ENCODE measurements at regions not wholly inside any gene's neighbourhood (a gene's known extent, or its start where the extent isn't known, plus 50 kb on each side); places are given as distances from the start of the nearest gene placed in this dataset.

DNA sequence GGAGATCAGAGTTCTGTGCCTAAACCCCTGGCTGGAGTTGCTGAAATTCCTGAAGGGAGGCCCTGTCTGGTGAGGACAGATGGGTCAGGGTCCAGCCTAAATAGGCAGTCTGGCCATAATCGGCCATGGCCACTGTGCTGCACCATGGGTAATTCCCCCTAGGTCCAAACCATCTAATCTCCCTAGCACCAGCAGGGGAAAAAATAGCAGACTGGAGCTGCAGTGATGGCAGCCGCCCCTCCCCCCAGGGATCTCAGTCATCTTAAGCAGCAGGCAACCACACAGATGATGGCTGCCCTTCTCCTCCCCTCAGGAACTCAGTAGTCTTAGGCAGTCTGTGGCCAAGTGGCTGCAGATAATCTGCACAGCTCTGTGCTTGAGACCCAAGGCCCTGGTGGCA is 68.4 kb upstream of the CD96 start:
- intact Hi-C loops (cut with DNase I): no loop called here
- no peaks in the 10 kb centered on the region for H3K27me3 ChIP-seq (ENCODE audit: control insufficient read depth, insufficient read depth, low read length)
- H3K36me3 ChIP-seq (ENCODE audit: control insufficient read depth in 2 of 3, insufficient read depth in 3 of 3, low read length in 3 of 3): no peaks in the 10 kb centered on the region
- no peak overlapping the region for H3K27ac ChIP-seq (ENCODE audit: low read depth in 2 of 2, low read length in 2 of 2)
- no peak for FAIRE-seq
- TF ChIP-seq, protein P1, sequence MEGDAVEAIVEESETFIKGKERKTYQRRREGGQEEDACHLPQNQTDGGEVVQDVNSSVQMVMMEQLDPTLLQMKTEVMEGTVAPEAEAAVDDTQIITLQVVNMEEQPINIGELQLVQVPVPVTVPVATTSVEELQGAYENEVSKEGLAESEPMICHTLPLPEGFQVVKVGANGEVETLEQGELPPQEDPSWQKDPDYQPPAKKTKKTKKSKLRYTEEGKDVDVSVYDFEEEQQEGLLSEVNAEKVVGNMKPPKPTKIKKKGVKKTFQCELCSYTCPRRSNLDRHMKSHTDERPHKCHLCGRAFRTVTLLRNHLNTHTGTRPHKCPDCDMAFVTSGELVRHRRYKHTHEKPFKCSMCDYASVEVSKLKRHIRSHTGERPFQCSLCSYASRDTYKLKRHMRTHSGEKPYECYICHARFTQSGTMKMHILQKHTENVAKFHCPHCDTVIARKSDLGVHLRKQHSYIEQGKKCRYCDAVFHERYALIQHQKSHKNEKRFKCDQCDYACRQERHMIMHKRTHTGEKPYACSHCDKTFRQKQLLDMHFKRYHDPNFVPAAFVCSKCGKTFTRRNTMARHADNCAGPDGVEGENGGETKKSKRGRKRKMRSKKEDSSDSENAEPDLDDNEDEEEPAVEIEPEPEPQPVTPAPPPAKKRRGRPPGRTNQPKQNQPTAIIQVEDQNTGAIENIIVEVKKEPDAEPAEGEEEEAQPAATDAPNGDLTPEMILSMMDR (IDR thresholded peaks at IDR 0.05; ENCODE audit: borderline replicate concordance, extremely low read depth, insufficient read depth): no peak
- no peaks in the 10 kb centered on the region for H3K9me3 ChIP-seq (ENCODE audit: control insufficient read depth in 2 of 3, insufficient read depth in 1 of 3, low read length in 3 of 3)
- DNase-seq: peak in 1 of 5 donors; percentile 22
- no peak overlapping the region for H3K9ac ChIP-seq (ENCODE audit: low read length in 3 of 3)
- H3K4me3 ChIP-seq (ENCODE audit: low read length in 3 of 3): no peak overlapping the region
- H3K4me1 ChIP-seq (ENCODE audit: control insufficient read depth in 2 of 3, insufficient read depth in 2 of 3, low read depth in 1 of 3, low read length in 3 of 3): no peaks in the 10 kb centered on the region

DNA sequence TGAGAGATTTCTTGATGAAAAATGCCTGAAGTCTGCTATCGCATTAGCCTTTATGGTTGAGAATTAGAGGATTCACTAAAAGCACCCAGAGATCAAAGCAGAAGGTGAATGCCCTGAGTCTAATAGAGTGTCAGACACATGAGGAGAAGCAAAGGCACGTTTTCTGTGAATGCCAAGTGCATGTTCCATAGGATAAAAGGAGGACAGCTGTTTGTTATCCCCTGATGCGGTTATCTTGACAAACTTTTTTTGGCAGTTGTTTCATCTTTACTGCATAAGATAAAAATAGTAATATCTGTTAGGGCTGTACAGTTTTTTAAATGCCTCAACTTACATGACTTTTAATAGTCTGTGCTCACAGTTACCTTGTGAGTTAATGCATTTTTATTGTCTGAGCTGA is 65.3 kb upstream of the CD96 start:
- Histone ChIP-seq H3K9ac (ENCODE audit: low read length in 3 of 3) (no peak overlapping the region), H3K4me3 (ENCODE audit: low read length in 3 of 3) (no peak overlapping the region), H3K9me3 (ENCODE audit: control insufficient read depth in 2 of 3, insufficient read depth in 1 of 3, low read length in 3 of 3) (no peaks in the 10 kb centered on the region), H3K27ac (ENCODE audit: low read depth in 2 of 2, low read length in 2 of 2) (no peak overlapping the region), H3K36me3 (ENCODE audit: control insufficient read depth in 2 of 3, insufficient read depth in 3 of 3, low read length in 3 of 3) (no peaks in the 10 kb centered on the region), H3K4me1 (ENCODE audit: control insufficient read depth in 2 of 3, insufficient read depth in 2 of 3, low read depth in 1 of 3, low read length in 3 of 3) (no peaks in the 10 kb centered on the region), H3K27me3 (ENCODE audit: control insufficient read depth, insufficient read depth, low read length) (no peaks in the 10 kb centered on the region)
- FAIRE-seq (no peak), DNase-seq (no peak)
- intact Hi-C loops (cut with DNase I): no loop called here
- TF ChIP-seq, protein P1 (IDR thresholded peaks at IDR 0.05; ENCODE audit: borderline replicate concordance, extremely low read depth, insufficient read depth): no peak

DNA sequence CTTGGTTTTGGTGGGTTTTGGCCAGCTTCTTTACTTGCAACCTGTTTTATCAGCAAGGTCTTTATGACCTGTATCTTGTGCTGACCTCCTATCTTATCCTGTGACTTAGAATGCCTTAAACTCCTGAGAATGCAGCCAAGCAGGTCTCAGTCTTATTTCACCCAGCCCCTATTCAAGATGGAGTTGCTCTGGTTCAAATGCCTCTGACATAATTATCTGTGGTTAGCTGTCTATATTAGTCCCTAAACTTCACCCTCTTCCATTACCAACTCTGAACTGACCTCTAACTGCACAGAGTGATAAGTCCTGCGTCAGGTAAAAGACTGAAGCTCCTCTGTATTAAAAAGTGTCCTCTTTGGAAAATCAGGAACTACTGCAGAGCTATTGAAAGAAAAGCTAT is 61.9 kb upstream of the CD96 start:
- no peaks in the 10 kb centered on the region for H3K9me3 ChIP-seq (ENCODE audit: control insufficient read depth in 2 of 3, insufficient read depth in 1 of 3, low read length in 3 of 3)
- FAIRE-seq: no peak
- TF ChIP-seq, protein P1 (IDR thresholded peaks at IDR 0.05; ENCODE audit: borderline replicate concordance, extremely low read depth, insufficient read depth): no peak

DNA sequence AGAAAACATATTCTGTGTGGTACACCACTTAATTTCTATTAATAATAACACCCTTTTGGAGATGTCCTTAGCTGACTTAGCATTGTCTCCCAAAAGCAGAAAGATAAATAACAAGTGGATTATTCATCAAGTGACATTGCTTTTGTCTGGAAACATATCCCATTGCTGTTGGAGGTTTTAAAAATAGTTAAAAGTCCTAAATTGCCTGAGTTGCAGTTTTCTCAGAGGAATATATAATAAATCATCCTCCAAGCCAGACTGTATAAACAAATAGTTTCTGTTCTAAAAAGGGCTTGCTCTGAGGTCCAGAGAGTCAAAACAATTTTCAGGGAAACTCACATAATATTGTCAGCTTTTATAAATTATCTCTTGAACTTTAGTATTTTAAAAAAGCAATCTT is 60.4 kb upstream of the CD96 start:
- Histone ChIP-seq H3K27me3 (ENCODE audit: control insufficient read depth, insufficient read depth, low read length) (no peaks in the 10 kb centered on the region), H3K36me3 (ENCODE audit: control insufficient read depth in 2 of 3, insufficient read depth in 3 of 3, low read length in 3 of 3) (no peaks in the 10 kb centered on the region), H3K4me3 (ENCODE audit: low read length in 3 of 3) (no peak overlapping the region), H3K9me3 (ENCODE audit: control insufficient read depth in 2 of 3, insufficient read depth in 1 of 3, low read length in 3 of 3) (no peaks in the 10 kb centered on the region), H3K4me1 (ENCODE audit: control insufficient read depth in 2 of 3, insufficient read depth in 2 of 3, low read depth in 1 of 3, low read length in 3 of 3) (no peaks in the 10 kb centered on the region), H3K27ac (ENCODE audit: low read depth in 2 of 2, low read length in 2 of 2) (no peak overlapping the region), H3K9ac (ENCODE audit: low read length in 3 of 3) (no peak overlapping the region)
- no peak for FAIRE-seq
- TF ChIP-seq, protein P1 (IDR thresholded peaks at IDR 0.05; ENCODE audit: borderline replicate concordance, extremely low read depth, insufficient read depth): no peak
- no peak for DNase-seq
- intact Hi-C loops (cut with DNase I): no loop called here

More for the DNA sequence above, 61.9 kb upstream of the CD96 start:
- no peak overlapping the region for H3K4me3 ChIP-seq (ENCODE audit: low read length in 3 of 3)
- H3K4me1 ChIP-seq (ENCODE audit: control insufficient read depth in 2 of 3, insufficient read depth in 2 of 3, low read depth in 1 of 3, low read length in 3 of 3): no peaks in the 10 kb centered on the region
- no peak for DNase-seq
- H3K27ac ChIP-seq (ENCODE audit: low read depth in 2 of 2, low read length in 2 of 2): no peak overlapping the region
- H3K36me3 ChIP-seq (ENCODE audit: control insufficient read depth in 2 of 3, insufficient read depth in 3 of 3, low read length in 3 of 3): no peaks in the 10 kb centered on the region
- intact Hi-C loops (cut with DNase I): no loop called here
- no peak overlapping the region for H3K9ac ChIP-seq (ENCODE audit: low read length in 3 of 3)
- no peaks in the 10 kb centered on the region for H3K27me3 ChIP-seq (ENCODE audit: control insufficient read depth, insufficient read depth, low read length)

Data from kidney (tissue), 13 donors.